Stimulated activated naive CD8-positive, alpha-beta T cell treated with anti-CD3 and anti-CD28 coated beads, Interleukin-15, amount 100 ng/mL, for 72 hours (primary cell): ENCODE measurements at regions not wholly inside any gene's neighbourhood (a gene's known extent, or its start where the extent isn't known, plus 50 kb on each side); places are given as distances from the start of the nearest gene placed in this dataset.
"Not testable (repeated sequence)": the region's sequence is repeated elsewhere in the genome, so short reads cannot be mapped to it uniquely, and the experiment has no call there.

Source experiments
- ATAC-seq: fragments of 150-1000 bp; cut with Tn5 transposase; 2 replicates; pipeline ENCODE4 v1.10.0; 2021; ENCODE audit warnings: mild to moderate bottlenecking, moderate library complexity
- DNase-seq, 2 donors: peaks; one replicate each; pipeline ENCODE4 v3.0.0; 2021 to 2022
- H3K27ac Mint-ChIP-seq, 2 donors: one replicate each; pipeline ENCODE4 v1.8.0; 2022; ENCODE audit warnings: mild to moderate bottlenecking in 2 of 2, mixed read lengths in 2 of 2, moderate library complexity in 2 of 2
- H3K27me3 Mint-ChIP-seq: one replicate; pipeline ENCODE4 v1.8.0; 2022; ENCODE audit warnings: mixed read lengths
- H3K4me1 Mint-ChIP-seq: one replicate; pipeline ENCODE4 v1.8.0; 2022; ENCODE audit warnings: mild to moderate bottlenecking, mixed read lengths
- H3K4me3 Mint-ChIP-seq, 2 donors: one replicate each; pipeline ENCODE4 v1.8.0; 2022; ENCODE audit warnings: mild to moderate bottlenecking in 2 of 2, mixed read lengths in 2 of 2, moderate library complexity in 1 of 2
- H3K9me3 Mint-ChIP-seq, 2 donors: one replicate each; pipeline ENCODE4 v1.8.0; 2022; ENCODE audit warnings: mixed read lengths in 2 of 2

DNA sequence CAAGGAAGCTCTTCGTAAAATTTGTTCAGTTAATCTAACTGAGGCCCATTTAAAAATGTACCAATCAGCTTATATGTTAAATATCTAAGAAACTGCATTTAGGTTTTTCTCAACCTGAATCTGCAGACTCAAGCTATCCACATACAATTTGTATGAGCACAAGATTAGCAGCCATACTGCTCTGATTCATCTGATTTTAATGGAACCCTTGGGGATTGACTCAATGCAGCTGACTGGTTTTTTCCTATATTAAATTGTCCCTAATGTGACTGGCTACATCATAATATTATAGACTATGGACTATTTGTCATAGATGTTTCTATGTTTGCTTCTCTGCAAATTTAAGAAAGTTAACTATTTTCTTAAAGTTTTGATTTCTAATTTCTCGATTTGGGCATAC lies 451.0 kb upstream of the TUSC1 start:
- Mint-ChIP-seq H3K9me3 (peaks cover 0 to 8% of the 10 kb centered on the region in 2 donors), H3K27me3 (no peaks in the 10 kb centered on the region), H3K4me3 (no peak overlapping the region), H3K27ac (no peak overlapping the region), H3K4me1 (no peaks in the 10 kb centered on the region)
- DNase-seq (no peak), ATAC-seq (no peak)

DNA sequence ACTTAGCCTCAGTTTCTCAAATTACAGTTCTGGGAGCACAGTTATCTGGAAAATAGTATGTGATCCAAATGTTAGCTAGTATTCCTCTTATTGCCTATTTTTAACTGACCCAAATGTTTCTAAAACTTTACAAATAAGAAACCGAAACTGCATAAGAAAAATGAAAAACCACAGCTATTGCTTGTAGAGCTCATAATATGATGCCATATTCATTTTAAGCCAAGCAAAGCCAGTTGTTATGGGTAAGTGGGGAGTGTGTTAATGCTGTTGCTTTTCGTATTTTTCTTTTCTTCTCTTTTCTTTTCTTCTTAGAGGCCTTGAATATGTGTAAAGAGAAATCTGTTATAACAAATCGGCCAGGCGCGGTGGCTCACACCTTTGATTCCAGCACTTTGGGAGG lies 447.4 kb upstream of the TUSC1 start:
- H3K27ac Mint-ChIP-seq = no peak overlapping the region
- DNase-seq = no peak
- H3K27me3 Mint-ChIP-seq = no peaks in the 10 kb centered on the region
- no peaks in the 10 kb centered on the region for H3K4me1 Mint-ChIP-seq
- no peak for ATAC-seq
- H3K9me3 Mint-ChIP-seq = peaks cover 9 to 12% of the 10 kb centered on the region in 2 donors
- H3K4me3 Mint-ChIP-seq = no peak overlapping the region

DNA sequence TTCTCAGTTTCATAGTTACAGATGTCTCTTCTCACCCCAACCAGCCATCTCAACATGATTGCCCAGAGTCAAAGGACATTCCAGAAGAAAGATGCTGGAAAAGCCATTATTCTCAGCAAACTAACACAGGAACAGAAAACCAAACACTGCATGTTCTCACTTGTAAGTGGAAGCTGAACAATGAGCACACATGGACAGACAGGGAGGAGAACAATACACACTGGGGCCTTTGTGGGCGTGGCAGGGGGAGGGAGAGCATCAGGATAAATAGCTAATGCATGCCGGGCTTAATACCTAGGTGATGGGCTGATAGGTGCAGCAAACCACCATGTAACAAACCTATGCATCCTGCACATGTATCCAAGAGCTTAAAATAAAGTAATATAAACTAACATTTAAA lies 437.8 kb upstream of the TUSC1 start:
- H3K4me3 Mint-ChIP-seq, H3K27ac Mint-ChIP-seq, ATAC-seq, H3K4me1 Mint-ChIP-seq, H3K27me3 Mint-ChIP-seq, DNase-seq: not testable (repeated sequence)
- peaks cover 9 to 16% of the 10 kb centered on the region in 2 donors for H3K9me3 Mint-ChIP-seq

DNA sequence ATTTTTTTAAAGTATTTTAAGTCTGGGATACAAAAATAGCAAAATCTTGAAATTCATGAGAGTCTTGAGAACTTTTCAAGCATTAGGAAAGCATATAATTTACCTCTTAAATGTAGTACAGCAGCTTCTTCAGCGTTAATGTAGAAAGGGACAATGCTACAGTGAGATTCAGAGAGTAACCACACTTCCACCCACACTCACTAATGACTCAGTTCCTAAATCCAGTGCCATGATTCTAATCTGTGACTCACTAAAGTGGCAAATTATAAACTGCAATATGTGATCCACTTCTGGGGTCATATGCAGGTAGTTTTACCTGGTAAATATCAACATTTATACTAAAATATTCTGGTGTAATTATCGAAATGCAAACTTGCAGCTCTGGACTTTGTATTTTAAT lies 434.5 kb upstream of the TUSC1 start:
- Mint-ChIP-seq H3K27me3 (no peaks in the 10 kb centered on the region), H3K9me3 (peaks cover 14 to 25% of the 10 kb centered on the region in 2 donors), H3K4me3 (no peak overlapping the region), H3K4me1 (no peaks in the 10 kb centered on the region), H3K27ac (no peak overlapping the region)
- no peak for ATAC-seq
- no peak for DNase-seq

DNA sequence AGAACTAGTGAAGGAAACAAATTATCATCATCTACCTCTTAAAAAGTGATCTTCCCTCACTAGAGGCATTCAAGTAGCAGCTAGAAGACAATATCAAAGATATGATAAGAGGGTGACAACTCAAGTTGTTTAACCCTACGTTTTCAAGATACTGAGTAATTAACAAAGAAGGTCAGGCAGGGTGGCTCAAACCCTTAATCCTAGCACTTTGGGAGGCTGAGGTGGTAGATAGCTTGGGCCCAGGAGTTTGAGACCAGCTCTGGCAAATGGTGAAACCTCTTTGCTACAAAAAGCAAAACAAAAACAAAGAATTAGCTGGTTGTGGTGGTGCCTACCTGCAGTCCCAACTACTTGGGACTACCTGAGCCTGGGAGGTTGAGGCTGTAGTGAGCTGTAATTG lies 408.2 kb upstream of the TUSC1 start:
- Mint-ChIP-seq H3K4me1 (no peaks in the 10 kb centered on the region), H3K9me3 (peaks cover 5 to 8% of the 10 kb centered on the region in 2 donors), H3K4me3 (no peak overlapping the region), H3K27ac (no peak overlapping the region), H3K27me3 (no peaks in the 10 kb centered on the region)
- no peak for ATAC-seq
- no peak for DNase-seq

DNA sequence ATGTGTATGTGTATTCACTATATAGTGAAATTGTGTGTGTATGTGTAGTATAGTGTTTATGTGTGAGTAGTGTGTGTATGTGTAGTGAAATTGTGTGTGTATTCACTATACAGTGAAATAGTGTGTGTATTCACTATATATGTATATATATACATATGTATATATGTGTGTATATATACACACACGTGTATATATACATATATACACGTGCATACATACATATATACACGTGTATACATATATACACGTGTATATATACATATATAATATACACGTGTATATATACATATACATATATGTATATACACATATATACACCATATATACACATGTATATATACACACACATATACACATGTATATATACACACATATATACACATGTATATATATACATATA lies 403.6 kb upstream of the TUSC1 start:
- no peaks in the 10 kb centered on the region for H3K27me3 Mint-ChIP-seq

DNA sequence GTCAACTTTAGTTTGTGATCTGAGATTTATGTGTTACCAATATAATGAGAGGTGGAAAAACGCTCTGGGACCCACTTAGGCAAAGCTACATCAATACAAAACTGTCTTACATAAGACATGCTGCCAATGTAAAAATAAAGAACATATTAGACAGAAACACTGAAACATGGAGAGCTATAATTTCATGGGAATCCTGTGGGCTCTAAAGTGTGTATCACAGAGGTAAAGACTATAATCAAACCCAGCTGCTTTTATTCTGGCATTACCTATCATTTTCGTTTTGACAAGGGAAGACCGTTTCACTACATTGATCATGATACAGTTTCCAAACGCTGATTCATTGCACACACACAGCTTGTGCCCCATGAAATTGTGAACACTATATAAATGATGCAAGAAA lies 400.5 kb upstream of the TUSC1 start:
- DNase-seq (no peak), ATAC-seq (no peak)
- H3K4me3 Mint-ChIP-seq = no peak overlapping the region
- H3K9me3 Mint-ChIP-seq = peaks cover 0 to 45% of the 10 kb centered on the region in 2 donors
- H3K4me1 Mint-ChIP-seq = no peaks in the 10 kb centered on the region
- no peak overlapping the region for H3K27ac Mint-ChIP-seq
- H3K27me3 Mint-ChIP-seq = no peaks in the 10 kb centered on the region

More for the DNA sequence above, 403.6 kb upstream of the TUSC1 start:
- DNase-seq = no peak
- H3K27ac Mint-ChIP-seq = no peak overlapping the region
- no peaks in the 10 kb centered on the region for H3K4me1 Mint-ChIP-seq
- no peak overlapping the region for H3K4me3 Mint-ChIP-seq
- ATAC-seq = no peak
- peaks cover 0 to 14% of the 10 kb centered on the region in 2 donors for H3K9me3 Mint-ChIP-seq

DNA sequence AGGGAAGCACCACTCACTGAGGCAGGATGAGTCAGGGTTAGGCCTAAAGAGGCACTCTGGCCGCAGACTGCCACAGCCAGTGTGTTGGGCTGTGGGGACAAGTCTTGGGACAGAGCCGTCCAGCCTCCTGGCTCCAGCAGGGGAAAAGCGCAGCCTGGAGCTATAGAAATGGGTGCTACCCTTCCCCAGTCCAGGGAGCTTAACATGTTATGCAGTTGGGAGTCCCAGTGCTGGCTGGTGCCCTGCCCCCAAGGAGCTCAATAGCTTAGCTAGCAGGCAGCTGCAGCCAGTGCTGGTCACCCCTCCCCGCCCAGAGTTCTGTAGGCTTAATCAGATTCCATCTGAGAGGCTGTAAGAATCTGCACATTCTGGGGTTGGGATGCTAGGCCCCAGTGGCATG lies 399.6 kb upstream of the TUSC1 start:
- DNase-seq (no peak), ATAC-seq (no peak)
- H3K4me3 Mint-ChIP-seq = no peak overlapping the region
- no peaks in the 10 kb centered on the region for H3K4me1 Mint-ChIP-seq
- H3K27ac Mint-ChIP-seq = no peak overlapping the region
- H3K9me3 Mint-ChIP-seq = peaks cover 0 to 42% of the 10 kb centered on the region in 2 donors
- no peaks in the 10 kb centered on the region for H3K27me3 Mint-ChIP-seq

DNA sequence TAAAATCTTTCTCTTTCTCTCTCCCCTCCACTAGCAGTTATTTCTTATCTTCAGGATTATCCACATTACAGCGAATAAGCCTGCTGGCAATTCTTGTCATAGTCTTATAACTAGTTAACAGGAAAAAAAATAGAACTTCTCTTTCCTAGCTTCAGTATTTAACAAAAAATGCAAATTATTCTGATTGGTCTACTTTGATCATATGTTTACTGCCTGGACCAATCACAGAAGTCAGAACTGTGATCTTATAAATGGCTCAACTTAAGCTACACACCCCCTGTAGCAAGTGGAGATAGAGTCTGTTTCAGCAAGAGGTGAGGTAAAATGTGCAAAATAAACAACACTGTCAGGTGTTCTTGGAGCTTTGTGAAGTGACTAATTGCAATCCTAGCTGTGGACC lies 389.4 kb upstream of the TUSC1 start:
- Mint-ChIP-seq H3K4me3 (no peak overlapping the region), H3K9me3 (peaks cover 4 to 31% of the 10 kb centered on the region in 2 donors), H3K27ac (no peak overlapping the region), H3K27me3 (no peaks in the 10 kb centered on the region), H3K4me1 (no peaks in the 10 kb centered on the region)
- DNase-seq (no peak), ATAC-seq (no peak)

DNA sequence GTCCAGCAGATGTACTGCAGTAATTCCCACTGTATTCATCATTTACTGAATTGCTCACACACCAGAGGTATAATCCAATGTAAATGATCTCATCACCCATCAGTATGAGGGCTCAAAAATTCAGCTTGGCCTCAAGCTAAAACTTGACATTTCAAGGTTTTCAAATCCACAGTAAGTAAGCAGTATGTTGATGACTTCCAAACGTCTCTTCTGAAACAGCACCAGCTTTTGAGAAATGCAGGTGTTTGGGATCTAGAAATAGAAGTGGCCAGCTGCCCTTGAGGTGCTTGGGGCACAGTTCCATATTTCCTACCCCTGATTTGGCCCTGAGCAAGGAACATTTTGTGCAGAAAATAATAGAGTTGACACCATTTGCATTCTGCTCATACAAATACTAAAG lies 388.0 kb upstream of the TUSC1 start:
- Mint-ChIP-seq H3K27ac (no peak overlapping the region), H3K4me1 (no peaks in the 10 kb centered on the region), H3K4me3 (no peak overlapping the region), H3K27me3 (no peaks in the 10 kb centered on the region), H3K9me3 (peaks cover 0 to 27% of the 10 kb centered on the region in 2 donors)
- no peak for ATAC-seq
- DNase-seq = no peak

DNA sequence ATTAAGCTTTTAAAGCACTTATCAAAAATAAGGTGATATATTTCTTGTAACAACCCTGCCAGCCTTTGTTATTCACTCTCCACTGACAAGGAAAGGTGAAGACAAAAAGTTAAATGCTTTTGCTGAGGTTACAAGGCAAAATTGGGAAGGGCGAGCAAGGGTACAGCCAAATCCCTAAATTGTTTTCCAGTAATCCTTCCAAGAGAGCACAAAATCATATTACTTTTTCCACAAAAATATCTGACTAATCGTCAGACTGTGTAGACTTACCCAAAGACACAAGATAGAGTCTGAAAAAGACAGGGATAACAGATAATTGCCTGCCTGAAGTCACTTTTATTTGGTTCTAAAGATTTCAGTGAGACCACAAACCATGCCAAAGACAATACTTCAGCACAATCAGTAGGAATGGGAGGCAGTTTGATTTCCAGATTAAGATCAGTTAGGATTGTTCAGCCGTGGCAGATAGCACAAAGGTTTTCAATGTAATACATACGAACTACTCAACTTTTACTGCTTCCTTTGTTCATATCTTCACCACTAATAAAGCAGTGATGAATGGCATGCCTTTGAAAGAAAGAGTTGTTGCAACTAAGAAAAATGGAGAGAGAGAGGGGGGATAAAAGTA lies 383.8 kb upstream of the TUSC1 start:
- Mint-ChIP-seq H3K9me3 (peaks cover 5 to 18% of the 10 kb centered on the region in 2 donors), H3K27me3 (no peaks in the 10 kb centered on the region), H3K27ac (no peak overlapping the region), H3K4me3 (no peak overlapping the region), H3K4me1 (no peaks in the 10 kb centered on the region)
- no peak for ATAC-seq
- no peak for DNase-seq

DNA sequence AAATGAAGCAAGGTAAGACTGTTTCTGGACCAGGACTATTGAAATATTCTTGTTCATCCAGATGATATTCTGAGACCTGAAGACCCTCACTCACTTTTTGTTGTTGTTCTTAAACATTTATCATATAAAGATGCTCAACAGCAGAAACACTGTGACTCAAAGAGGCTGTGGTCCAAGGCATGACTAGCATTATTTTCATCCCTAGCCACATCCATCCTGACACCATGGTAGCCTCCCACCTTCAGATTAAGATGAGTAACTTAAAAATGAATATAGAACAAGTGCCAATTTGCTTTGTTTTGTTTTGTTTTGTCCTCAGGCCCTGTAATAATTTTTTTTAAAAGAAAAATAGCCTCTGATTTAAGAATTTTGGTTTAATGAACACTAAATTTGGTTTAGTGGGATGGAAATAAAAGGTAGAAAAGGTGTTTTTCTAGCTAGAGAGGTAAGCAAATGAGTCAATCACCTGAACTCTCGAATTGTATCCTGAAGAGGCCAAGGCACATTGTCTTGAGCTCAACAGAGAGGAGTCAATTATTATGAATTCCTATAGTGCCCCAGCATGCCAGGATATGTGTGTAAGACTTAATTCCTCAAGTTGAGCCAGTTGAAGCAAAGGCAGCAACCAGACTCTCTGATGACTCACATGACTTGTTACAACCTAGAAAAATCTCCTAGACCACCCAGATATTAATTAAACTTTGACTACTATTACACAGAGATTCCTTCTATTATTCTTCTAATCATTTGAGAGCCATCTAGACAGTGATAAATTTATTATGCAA lies 380.1 kb upstream of the TUSC1 start:
- no peaks in the 10 kb centered on the region for H3K27me3 Mint-ChIP-seq
- peaks cover 5 to 33% of the 10 kb centered on the region in 2 donors for H3K9me3 Mint-ChIP-seq
- DNase-seq (no peak), ATAC-seq (no peak)
- no peak overlapping the region for H3K4me3 Mint-ChIP-seq
- H3K27ac Mint-ChIP-seq = no peak overlapping the region
- no peaks in the 10 kb centered on the region for H3K4me1 Mint-ChIP-seq

DNA sequence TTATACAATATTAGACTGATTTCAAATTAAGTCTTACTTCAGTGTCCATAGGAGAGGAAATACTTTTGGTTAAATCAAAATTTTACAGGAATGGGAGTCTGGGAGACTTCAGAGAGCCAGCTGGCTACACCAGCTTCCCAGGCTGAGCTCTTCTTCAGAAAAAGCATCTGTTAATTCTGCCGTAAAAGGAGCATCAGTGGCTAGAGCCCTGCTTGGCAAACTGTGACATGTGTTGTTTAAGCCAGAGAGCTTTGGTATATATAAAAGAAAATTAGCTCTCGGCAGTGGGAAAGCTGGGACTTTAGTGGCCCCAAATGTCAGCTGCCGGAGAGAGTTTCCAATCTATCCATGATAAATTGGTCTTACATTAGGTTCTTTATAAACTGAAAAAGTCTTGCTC lies 378.8 kb upstream of the TUSC1 start:
- no peaks in the 10 kb centered on the region for H3K4me1 Mint-ChIP-seq
- no peak overlapping the region for H3K4me3 Mint-ChIP-seq
- H3K27ac Mint-ChIP-seq = no peak overlapping the region
- ATAC-seq (no peak), DNase-seq (no peak)
- peaks cover 10 to 26% of the 10 kb centered on the region in 2 donors for H3K9me3 Mint-ChIP-seq
- H3K27me3 Mint-ChIP-seq = no peaks in the 10 kb centered on the region

DNA sequence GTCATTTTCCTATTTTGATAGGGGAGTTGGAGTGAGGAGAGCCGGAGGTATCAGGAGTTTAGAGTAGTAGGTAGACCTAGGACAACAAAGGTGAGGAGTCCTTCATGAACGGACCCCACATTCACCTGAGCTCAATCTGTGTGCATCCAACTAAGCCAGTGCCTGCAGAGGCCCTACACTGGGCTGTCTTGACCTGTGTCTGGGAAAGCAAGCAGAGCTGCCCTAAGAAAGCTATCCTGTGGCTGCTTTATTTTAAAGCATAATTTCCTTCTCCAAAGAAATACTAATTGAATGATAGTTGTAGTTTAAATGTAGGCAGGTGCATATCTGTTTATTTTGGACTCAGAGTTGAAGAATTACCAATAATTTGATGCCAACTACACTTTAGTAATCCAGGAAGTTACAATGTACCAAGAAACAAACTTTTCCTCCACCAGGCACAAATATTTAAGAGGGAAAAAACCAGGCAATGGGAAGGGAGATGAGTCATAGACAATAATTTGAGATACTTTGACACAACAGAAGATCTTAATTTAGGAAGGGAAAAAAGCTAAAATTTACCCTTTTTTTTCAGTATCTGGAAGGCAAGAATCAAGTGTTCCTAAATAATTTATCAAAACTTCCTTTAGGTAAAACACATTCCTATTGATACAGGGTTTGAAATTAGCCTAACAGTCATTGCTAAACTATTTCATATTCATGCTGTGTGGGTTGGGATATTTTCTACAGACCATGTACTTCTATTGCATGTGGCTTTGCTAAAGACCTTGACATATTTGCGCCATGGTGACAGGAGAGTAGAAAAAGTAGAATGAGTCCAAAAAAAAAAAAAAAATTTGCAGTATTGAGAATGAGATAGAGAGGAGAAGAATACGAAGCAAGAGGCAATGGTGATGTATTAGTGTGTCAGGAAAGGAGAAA lies 376.6 kb upstream of the TUSC1 start:
- DNase-seq (no peak), ATAC-seq (no peak)
- H3K27me3 Mint-ChIP-seq = no peaks in the 10 kb centered on the region
- no peak overlapping the region for H3K27ac Mint-ChIP-seq
- no peaks in the 10 kb centered on the region for H3K4me1 Mint-ChIP-seq
- H3K9me3 Mint-ChIP-seq = peaks cover 9 to 35% of the 10 kb centered on the region in 2 donors
- H3K4me3 Mint-ChIP-seq = no peak overlapping the region

DNA sequence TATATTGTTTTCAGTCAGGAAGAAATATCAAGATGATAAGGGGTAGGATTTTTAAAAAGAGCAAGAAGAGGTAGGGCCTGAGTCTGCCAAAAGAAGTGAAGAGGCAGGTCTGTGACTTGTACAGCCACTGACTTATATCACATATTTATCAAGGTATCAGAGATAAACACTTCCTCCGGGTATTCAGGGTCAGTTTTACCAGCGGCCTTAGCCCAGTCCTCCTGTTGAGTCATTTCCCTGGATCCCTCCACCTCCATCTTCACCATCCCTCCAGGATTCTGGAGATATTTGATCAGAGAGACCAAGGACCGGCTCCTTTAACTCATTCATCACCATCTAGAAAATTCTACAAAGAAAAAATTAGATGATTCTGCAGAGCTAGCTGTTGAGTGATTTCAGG lies 375.7 kb upstream of the TUSC1 start:
- Mint-ChIP-seq H3K27ac (no peak overlapping the region), H3K4me1 (no peaks in the 10 kb centered on the region), H3K9me3 (peaks cover 9 to 28% of the 10 kb centered on the region in 2 donors), H3K27me3 (no peaks in the 10 kb centered on the region), H3K4me3 (no peak overlapping the region)
- ATAC-seq (no peak), DNase-seq (no peak)

DNA sequence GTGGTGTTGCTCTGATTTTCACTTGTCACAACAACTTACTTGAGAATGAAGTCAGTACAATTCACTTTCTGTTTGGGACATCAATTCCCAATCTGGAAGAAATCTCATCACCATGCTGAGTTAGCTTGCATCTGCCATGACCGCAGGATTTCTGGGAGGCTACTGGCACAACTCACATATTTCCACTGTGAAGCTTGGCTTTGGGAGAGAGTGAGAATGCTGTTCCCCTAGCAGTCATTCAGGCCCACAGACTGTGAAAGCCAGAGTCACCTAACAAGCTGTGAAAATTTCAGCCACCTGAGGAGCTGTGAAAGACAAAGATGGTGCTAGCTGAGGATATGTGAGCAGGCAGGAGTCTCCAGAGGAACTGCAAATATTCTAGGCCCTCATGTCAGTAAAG lies 365.2 kb upstream of the TUSC1 start:
- Mint-ChIP-seq H3K9me3 (peaks cover 0 to 21% of the 10 kb centered on the region in 2 donors), H3K4me1 (no peaks in the 10 kb centered on the region), H3K27me3 (no peaks in the 10 kb centered on the region), H3K4me3 (no peak overlapping the region), H3K27ac (no peak overlapping the region)
- ATAC-seq (no peak), DNase-seq (no peak)
